H1 (cell line): ENCODE measurements at regions not wholly inside any gene's neighbourhood (a gene's known extent, or its start where the extent isn't known, plus 50 kb on each side); places are given as distances from the start of the nearest gene placed in this dataset.

ENCODE experiments used
- TF ChIP-seq, protein P1 (sequence below): IDR thresholded peaks from 2 replicates; pipeline ENCODE4 v1.6.1; 2012; ENCODE audit warnings: low read length, inconsistent platforms

DNA sequence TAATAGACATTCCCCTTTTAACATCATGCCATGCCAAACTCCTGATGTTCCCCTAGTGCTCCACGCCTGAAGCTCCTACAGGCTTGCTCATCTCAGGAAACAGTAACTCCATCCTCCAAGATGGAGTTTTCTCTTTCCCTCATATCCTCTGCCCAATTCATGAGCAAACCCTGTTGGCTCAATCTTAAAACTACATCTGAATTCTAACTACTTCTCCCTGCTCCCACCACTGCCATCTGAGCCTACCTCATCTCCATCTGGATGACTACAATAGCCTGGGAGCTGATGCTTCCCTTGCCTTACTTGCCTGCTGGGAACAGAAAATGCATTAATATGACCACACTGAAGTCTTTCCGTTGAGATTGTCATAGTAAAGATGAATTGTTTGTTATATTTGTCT lies 271.7 kb upstream of the MKLN1 start (continued):
- TF ChIP-seq, protein P1, sequence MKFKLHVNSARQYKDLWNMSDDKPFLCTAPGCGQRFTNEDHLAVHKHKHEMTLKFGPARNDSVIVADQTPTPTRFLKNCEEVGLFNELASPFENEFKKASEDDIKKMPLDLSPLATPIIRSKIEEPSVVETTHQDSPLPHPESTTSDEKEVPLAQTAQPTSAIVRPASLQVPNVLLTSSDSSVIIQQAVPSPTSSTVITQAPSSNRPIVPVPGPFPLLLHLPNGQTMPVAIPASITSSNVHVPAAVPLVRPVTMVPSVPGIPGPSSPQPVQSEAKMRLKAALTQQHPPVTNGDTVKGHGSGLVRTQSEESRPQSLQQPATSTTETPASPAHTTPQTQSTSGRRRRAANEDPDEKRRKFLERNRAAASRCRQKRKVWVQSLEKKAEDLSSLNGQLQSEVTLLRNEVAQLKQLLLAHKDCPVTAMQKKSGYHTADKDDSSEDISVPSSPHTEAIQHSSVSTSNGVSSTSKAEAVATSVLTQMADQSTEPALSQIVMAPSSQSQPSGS: no peak
